Peyer's patch (tissue), 4 donors: ENCODE measurements at regions not wholly inside any gene's neighbourhood (a gene's known extent, or its start where the extent isn't known, plus 50 kb on each side); places are given as distances from the start of the nearest gene placed in this dataset.

Experiments
- POLR2A ChIP-seq, 2 donors: fragments of 450-650 bp; IDR thresholded peaks; one replicate each; pipeline ENCODE4 v1.5.1; 2017; ENCODE audit warnings: antibody characterized with exemption in 2 of 2, mild to moderate bottlenecking in 2 of 2, moderate library complexity in 2 of 2
- TF ChIP-seq, protein P1 (sequence below), 6 experiments: fragments of 450-650 bp in 4 of 6; fragments of 200-600 bp in 2 of 6; sonication (generic) in 1 of 6; IDR thresholded peaks; one replicate each; pipeline ENCODE4 v1.5.1; 2017 to 2019; ENCODE audit warnings: antibody characterized with exemption in 6 of 6, mild to moderate bottlenecking in 3 of 6, moderate library complexity in 1 of 6

DNA sequence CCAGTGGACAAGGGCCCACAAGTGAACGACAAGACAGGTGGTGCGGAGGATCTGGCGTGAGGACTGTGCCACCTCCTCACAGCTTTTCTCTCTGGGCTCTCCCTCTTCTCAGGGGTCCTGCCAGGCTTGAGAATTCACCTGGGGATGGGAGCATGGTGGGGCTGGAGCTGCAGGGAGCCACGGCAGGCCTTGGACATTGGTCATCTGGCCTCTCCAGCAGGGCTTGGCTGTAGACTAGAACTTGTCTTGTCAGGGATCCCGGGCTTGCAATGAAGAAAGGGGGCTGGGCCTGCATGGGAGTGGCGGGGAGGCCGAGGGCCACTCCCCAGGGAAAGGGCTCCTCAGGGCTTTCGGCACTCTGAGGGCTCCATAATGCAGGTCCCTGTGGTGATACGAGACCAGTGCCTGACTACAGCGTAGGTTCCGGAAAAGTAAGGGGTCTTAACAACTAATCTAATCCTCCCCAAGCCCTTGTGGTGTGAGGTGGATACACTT is 126.7 kb downstream of the MACROH2A1 start:
- no peak for TF ChIP-seq POLR2A (IDR thresholded peaks at IDR 0.05)
- TF ChIP-seq, protein P1, sequence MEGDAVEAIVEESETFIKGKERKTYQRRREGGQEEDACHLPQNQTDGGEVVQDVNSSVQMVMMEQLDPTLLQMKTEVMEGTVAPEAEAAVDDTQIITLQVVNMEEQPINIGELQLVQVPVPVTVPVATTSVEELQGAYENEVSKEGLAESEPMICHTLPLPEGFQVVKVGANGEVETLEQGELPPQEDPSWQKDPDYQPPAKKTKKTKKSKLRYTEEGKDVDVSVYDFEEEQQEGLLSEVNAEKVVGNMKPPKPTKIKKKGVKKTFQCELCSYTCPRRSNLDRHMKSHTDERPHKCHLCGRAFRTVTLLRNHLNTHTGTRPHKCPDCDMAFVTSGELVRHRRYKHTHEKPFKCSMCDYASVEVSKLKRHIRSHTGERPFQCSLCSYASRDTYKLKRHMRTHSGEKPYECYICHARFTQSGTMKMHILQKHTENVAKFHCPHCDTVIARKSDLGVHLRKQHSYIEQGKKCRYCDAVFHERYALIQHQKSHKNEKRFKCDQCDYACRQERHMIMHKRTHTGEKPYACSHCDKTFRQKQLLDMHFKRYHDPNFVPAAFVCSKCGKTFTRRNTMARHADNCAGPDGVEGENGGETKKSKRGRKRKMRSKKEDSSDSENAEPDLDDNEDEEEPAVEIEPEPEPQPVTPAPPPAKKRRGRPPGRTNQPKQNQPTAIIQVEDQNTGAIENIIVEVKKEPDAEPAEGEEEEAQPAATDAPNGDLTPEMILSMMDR (IDR thresholded peaks at IDR 0.05): no peak
